PFSK-1 (cell line): ENCODE measurements at regions not wholly inside any gene's neighbourhood (a gene's known extent, or its start where the extent isn't known, plus 50 kb on each side); places are given as distances from the start of the nearest gene placed in this dataset.

Experiments used
- FOXP2 ChIP-seq: optimal IDR thresholded peaks from 2 replicates; pipeline ENCODE3; 2011; ENCODE audit warnings: borderline replicate concordance, control low read depth, inconsistent platforms; ENCODE audit not compliant: insufficient read depth; ENCODE audit errors: extremely low read length, extremely low read depth
- POLR2AphosphoS5 ChIP-seq: IDR thresholded peaks from 2 replicates; pipeline ENCODE4 v1.6.1; 2012; ENCODE audit warnings: low read depth, mild to moderate bottlenecking, control low read depth, low read length, moderate library complexity
- SIN3A ChIP-seq: IDR thresholded peaks from 2 replicates; pipeline ENCODE4 v1.6.1; 2012; ENCODE audit warnings: mild to moderate bottlenecking, low read length, moderate library complexity, borderline replicate concordance; ENCODE audit not compliant: insufficient read depth
- TAF1 ChIP-seq: IDR thresholded peaks from 2 replicates; pipeline ENCODE4 v1.6.1; 2012; ENCODE audit warnings: low read length, control low read depth, borderline replicate concordance; ENCODE audit not compliant: insufficient read depth
- TF ChIP-seq, protein P1 (sequence below), 2 experiments: IDR thresholded peaks; 2 replicates each; pipeline versions ENCODE4 v1.6.1 to v1.8.0; 2011 to 2012; ENCODE audit warnings: low read depth in 2 of 2, low read length in 2 of 2, control low read depth in 1 of 2, inconsistent platforms in 1 of 2, mild to moderate bottlenecking in 1 of 2, moderate library complexity in 1 of 2; ENCODE audit not compliant: insufficient read depth in 1 of 2

- TF ChIP-seq POLR2AphosphoS5 (no peak), FOXP2 (no peak), TAF1 (no peak), SIN3A (no peak)
- TF ChIP-seq, protein P1, sequence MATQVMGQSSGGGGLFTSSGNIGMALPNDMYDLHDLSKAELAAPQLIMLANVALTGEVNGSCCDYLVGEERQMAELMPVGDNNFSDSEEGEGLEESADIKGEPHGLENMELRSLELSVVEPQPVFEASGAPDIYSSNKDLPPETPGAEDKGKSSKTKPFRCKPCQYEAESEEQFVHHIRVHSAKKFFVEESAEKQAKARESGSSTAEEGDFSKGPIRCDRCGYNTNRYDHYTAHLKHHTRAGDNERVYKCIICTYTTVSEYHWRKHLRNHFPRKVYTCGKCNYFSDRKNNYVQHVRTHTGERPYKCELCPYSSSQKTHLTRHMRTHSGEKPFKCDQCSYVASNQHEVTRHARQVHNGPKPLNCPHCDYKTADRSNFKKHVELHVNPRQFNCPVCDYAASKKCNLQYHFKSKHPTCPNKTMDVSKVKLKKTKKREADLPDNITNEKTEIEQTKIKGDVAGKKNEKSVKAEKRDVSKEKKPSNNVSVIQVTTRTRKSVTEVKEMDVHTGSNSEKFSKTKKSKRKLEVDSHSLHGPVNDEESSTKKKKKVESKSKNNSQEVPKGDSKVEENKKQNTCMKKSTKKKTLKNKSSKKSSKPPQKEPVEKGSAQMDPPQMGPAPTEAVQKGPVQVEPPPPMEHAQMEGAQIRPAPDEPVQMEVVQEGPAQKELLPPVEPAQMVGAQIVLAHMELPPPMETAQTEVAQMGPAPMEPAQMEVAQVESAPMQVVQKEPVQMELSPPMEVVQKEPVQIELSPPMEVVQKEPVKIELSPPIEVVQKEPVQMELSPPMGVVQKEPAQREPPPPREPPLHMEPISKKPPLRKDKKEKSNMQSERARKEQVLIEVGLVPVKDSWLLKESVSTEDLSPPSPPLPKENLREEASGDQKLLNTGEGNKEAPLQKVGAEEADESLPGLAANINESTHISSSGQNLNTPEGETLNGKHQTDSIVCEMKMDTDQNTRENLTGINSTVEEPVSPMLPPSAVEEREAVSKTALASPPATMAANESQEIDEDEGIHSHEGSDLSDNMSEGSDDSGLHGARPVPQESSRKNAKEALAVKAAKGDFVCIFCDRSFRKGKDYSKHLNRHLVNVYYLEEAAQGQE (IDR thresholded peaks at IDR 0.05; ENCODE audit: insufficient read depth in 1 of 2, low read depth in 2 of 2, low read length in 2 of 2) = no peak
Measured at GRCh38 chr14:49512571-49512970, 73.6 kb downstream of the RPS29 start.
